GM12872 (cell line): ENCODE measurements at regions not wholly inside any gene's neighbourhood (a gene's known extent, or its start where the extent isn't known, plus 50 kb on each side); places are given as distances from the start of the nearest gene placed in this dataset.

Experiments
- TF ChIP-seq, protein P1 (sequence below): IDR thresholded peaks from 3 replicates; pipeline ENCODE4 v1.5.1; 2011; ENCODE audit warnings: low read depth, mild to moderate bottlenecking, low read length, moderate library complexity; ENCODE audit not compliant: insufficient read depth

- TF ChIP-seq, protein P1, sequence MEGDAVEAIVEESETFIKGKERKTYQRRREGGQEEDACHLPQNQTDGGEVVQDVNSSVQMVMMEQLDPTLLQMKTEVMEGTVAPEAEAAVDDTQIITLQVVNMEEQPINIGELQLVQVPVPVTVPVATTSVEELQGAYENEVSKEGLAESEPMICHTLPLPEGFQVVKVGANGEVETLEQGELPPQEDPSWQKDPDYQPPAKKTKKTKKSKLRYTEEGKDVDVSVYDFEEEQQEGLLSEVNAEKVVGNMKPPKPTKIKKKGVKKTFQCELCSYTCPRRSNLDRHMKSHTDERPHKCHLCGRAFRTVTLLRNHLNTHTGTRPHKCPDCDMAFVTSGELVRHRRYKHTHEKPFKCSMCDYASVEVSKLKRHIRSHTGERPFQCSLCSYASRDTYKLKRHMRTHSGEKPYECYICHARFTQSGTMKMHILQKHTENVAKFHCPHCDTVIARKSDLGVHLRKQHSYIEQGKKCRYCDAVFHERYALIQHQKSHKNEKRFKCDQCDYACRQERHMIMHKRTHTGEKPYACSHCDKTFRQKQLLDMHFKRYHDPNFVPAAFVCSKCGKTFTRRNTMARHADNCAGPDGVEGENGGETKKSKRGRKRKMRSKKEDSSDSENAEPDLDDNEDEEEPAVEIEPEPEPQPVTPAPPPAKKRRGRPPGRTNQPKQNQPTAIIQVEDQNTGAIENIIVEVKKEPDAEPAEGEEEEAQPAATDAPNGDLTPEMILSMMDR: no peak
These were observed 364.1 kb downstream of the KCNJ2 start for GRCh38 chr17:70533427-70533826.

- TF ChIP-seq, protein P1: no peak
These were observed 366.7 kb downstream of the KCNJ2 start for GRCh38 chr17:70535986-70536385.

DNA sequence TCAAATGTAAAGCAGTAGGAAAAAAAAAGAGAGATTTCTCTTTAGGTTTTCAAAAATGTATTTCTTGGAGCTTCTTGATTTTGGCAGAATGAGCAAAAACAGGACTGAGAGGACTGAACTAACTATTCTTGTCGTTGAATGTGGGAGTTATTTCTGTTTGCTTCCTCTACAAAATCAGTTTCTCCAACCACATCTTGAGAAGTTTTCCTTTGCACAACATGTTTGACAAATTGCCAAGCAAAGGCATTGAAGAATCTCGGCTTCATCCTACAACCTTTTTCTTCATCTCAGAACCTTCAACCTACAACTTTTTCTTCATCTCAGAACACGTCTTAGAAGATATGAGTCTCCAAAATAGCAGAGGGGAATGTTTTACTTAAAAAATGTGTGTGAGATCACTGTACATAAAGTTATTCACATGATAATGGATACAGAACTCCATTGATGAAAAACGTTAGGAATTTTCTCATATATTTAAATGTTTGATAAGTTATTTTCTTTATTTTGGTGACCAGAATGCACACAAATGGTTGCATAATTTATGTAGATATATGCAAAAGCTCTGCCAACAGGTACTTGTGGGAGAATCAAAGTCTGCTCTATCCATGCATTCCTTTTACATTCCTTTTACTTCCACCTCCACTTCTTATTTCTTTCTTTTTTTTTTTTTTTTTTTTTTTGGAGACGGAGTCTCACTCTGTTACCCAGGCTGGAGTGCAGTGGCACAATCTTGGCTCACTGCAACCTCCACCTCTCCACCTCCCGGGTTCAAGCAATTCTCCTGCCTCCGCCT, 370.0 kb downstream of the KCNJ2 start:
- TF ChIP-seq, protein P1: no peak

GRCh38 chr17:70542876-70543275, 373.5 kb downstream of the KCNJ2 start:
- TF ChIP-seq, protein P1: no peak

DNA sequence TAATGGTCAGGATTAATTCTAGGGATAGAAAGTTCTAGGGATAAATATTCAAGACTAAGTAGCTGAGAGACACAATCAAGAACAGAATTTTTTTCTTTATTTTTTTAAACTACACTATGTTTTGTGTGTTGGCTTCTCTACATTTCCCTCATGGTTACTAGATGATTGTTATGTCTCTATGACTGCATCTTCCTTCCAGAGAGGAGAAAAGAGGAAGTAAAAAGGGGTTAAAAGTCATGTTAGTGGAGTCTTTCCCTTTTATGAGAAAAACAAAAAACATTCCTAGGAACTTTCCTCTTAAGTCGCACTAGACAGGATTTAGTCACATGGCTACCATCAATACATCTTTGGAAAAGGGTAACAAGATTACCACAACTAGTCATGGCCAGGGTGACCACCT, 375.0 kb downstream of the KCNJ2 start:
- TF ChIP-seq, protein P1: no peak

- TF ChIP-seq, protein P1: 0 out of 3 replicates have a peak, but pooled peaks have one; percentile 37
These were observed 383.1 kb downstream of the KCNJ2 start for GRCh38 chr17:70552230-70552981.

DNA sequence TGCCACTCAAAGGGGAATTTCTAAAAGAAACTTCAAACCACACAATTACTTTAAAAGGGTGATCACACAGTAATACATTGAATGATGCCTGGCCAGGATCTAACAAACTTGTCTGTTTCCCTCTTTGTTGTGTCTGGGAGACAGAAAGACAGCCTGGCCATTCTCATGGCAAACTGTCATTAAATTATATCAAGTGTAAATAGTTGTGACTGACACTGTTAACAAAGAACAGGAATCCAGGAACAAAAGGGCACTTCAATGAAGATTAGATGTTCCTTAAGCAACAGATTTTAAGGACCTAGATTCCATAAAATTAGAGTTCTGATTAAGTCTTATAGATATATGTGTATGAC, 383.6 kb downstream of the KCNJ2 start:
- TF ChIP-seq, protein P1: no peak
